HG03159 (cell line): ENCODE measurements at regions not wholly inside any gene's neighbourhood (a gene's known extent, or its start where the extent isn't known, plus 50 kb on each side); places are given as distances from the start of the nearest gene placed in this dataset.

Source experiments
- ATAC-seq: cut with Tn5 transposase; IDR thresholded peaks from one replicate; pipeline ENCODE4 v1.9.1; 2021; ENCODE audit warnings: mild to moderate bottlenecking, moderate library complexity; ENCODE audit not compliant: unreplicated experiment

GRCh38 chr5:54927097-54927746 is 58.2 kb downstream of the ESM1 start:
- no peak for ATAC-seq

DNA sequence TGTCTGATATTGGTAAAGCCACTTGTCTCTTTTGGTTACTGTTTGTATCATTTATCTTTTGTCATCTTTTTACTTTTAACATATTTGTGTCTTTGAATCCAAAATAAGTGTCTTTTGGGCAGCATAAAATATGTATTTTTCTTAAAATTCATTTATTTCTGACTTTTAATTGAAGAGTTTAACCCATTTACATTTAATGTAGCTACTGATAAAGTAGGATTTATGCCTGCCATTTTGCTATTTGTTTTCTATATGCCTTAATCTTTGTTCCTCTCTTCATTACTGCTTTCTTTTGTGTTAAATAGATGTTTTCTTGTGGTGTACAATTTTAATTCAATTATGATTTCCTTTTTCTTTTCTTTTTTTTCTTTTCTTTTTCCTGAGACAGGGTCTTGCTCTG is 60.9 kb downstream of the ESM1 start:
- ATAC-seq: no peak

- ATAC-seq: no peak
Measured at GRCh38 chr5:54917323-54917722, 68.1 kb downstream of the ESM1 start.

GRCh38 chr5:54915466-54916027 is 69.8 kb downstream of the ESM1 start:
- ATAC-seq: no peak

DNA sequence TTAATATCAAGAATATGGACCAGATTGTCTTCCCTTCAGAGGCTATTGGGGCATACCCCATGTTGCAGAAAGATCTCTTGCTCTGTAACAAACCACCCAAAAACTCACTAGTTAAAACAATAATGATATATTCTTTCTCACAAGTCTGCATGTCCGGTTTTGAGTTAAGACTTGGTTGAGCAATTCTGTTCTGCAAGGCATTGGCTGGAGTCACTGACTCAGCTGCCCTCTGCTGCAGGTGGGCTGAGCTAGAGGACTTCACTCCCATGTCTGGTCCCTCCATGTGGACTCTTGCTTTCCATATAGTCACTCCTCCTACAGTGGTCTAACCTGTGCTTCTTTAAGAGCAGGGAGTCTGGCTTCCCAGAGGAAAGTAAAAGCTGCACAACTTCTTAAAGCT is 73.4 kb downstream of the ESM1 start:
- ATAC-seq: no peak

- no peak for ATAC-seq
Measured at GRCh38 chr5:54909911-54910870, 75.2 kb downstream of the ESM1 start.

GRCh38 chr5:54908774-54909525 is 76.4 kb downstream of the ESM1 start:
- ATAC-seq: no peak

DNA sequence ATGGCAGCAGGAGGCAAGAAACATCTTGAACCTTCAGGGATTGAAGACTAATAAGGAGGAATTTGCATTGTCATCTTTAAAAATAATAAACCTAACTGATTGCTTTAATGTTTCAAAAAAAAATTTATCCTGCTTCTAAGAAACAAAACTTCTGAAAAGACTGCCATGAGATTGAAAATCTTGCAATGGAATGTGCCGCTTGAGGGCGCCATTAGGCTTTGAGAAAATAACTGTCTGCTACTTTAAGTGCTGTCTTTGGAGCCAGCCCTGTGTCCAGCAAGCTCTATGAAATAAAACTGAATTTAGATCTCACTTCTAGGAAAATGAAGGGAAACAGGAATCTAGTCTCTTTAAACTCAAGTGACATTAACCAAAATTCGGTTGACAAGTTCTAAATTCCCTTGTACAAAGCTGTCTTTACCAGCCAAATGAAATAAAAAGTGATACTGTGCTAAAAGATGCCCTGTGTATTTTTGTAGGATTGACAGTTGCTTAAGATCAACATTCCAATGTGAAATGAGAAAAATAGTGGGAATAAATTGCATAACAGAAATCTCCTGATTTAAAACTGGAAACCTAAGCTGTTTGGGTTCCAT is 79.4 kb downstream of the ESM1 start:
- no peak for ATAC-seq

DNA sequence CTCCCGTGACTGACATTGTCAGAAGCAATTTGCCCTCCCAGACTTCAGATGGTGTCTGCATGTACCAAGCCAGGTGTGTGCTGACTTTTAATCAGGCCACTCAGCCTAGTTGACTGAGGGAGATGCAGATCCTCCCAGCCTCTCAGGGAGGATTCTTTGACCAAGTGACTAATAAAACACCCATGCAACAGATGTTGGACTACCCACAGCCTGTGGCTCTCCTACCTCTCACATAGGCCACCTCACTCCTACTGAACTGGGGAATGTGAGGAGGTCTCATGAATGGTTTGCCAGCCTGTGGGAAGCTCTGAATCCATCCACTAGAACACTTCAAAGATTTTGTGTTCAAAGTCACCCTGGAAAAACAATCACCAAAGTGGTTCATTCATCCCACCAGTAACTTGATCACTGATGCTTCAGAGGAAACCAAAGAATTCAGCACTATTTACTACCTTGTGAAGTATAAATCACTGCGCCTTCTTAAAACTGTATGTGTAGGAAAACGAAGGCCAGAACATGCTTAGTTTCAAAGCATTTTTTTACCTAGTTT is 80.1 kb downstream of the ESM1 start:
- no peak for ATAC-seq

- no peak for ATAC-seq
Measured at GRCh38 chr5:54904425-54904824, 81.0 kb downstream of the ESM1 start.

- ATAC-seq: peak; percentile 99
Measured at GRCh38 chr5:54902791-54903473, 82.5 kb downstream of the ESM1 start.

GRCh38 chr5:54900984-54901725 is 84.2 kb downstream of the ESM1 start:
- no peak for ATAC-seq

DNA sequence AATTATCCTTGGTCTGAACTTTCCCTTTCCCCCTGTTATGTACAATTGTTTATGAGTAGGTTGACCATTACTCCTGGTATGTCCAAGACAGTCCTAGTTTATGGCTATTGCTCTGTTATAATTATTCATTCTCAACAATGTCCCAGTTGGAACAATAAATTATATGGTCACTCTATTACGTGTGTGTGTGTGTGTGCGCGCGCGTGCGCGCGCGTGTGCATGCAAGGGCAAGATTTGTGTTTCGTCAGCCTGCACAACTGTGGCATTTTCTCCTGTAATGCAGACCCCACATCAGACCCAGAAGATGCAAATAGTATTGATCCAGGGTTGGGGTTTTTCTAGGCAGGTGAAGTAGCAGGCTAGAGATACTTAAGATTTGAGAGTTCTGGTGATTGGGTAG is 88.4 kb downstream of the ESM1 start:
- no peak for ATAC-seq

- ATAC-seq: no peak
Measured at GRCh38 chr5:54895816-54896341, 89.5 kb downstream of the ESM1 start.

DNA sequence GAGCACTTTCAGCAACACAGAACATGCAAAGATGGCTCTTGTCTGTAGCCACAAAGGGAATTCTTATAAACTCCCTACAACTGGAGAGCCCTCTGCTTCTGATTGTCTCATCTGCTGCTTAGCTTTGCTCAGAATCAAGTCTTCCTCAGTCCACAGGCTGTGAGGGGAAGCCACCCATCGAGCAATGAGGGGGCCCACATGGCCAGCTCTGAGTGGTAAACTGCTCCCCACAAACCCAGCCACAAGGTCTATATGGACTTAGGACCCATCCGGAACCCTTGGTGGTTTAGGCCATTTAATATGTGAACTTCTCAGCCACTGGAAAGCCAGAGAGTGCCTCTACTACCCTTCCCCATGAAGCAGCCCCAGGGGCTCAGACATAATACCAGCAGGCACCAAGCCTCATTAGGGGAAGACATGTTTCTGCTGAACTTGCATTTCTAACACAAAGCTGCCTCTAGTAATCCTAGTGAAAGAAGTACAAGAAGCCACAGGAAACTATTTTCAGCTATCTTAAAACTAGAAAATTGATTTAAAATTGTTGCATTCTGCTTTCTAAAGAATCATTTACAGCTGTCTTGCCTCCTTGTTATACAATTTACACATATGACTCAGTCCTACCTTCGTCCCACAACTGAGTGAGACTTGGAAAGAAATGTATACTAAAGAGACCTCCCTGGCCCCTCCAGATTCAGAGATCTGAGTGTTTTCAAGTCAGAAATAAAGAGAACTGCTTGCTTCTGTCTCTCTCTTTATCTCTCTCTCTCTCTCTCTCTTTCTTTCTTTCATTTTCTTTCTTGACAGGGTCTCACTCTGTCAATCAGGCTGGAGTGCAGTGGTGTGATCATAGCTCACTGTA is 90.2 kb downstream of the ESM1 start:
- ATAC-seq: no peak

GRCh38 chr5:54889826-54890225 is 95.6 kb downstream of the ESM1 start:
- no peak for ATAC-seq

- no peak for ATAC-seq
Measured at GRCh38 chr5:54887663-54888062, 97.7 kb downstream of the ESM1 start.

- ATAC-seq: no peak
Measured at GRCh38 chr5:54886866-54887265, 98.5 kb downstream of the ESM1 start.
